Right renal pelvis (tissue), 4 donors: ENCODE measurements at regions not wholly inside any gene's neighbourhood (a gene's known extent, or its start where the extent isn't known, plus 50 kb on each side); places are given as distances from the start of the nearest gene placed in this dataset.

Experiments used
- DNase-seq, 4 donors: peaks; one replicate each; pipeline ENCODE4 v3.0.0-alpha.2; 2013; ENCODE audit warnings: low read depth in 4 of 4, low spot score in 3 of 4, missing footprints in 1 of 4

- DNase-seq: no peak
Observed at GRCh38 chr2:23069923-23070322, 315.1 kb upstream of the KLHL29 start.

- DNase-seq: no peak
Observed at GRCh38 chr2:23073056-23073455, 311.9 kb upstream of the KLHL29 start.

GRCh38 chr2:23073671-23074070 lies 311.3 kb upstream of the KLHL29 start:
- no peak for DNase-seq

GRCh38 chr2:23077596-23077995 lies 307.4 kb upstream of the KLHL29 start:
- DNase-seq: no peak

- no peak for DNase-seq
Observed at GRCh38 chr2:23078784-23079434, 306.1 kb upstream of the KLHL29 start.

GRCh38 chr2:23083966-23084365 lies 301.0 kb upstream of the KLHL29 start:
- no peak for DNase-seq

GRCh38 chr2:23091019-23091418 lies 294.0 kb upstream of the KLHL29 start:
- no peak for DNase-seq

- DNase-seq: no peak
Observed at GRCh38 chr2:23091900-23092299, 293.1 kb upstream of the KLHL29 start.

- peak; percentile 32 to 43 (median 32) for DNase-seq
Observed at GRCh38 chr2:23092831-23093230, 292.1 kb upstream of the KLHL29 start.

GRCh38 chr2:23093513-23093912 lies 291.5 kb upstream of the KLHL29 start:
- no peak for DNase-seq

GRCh38 chr2:23096906-23097602 lies 287.9 kb upstream of the KLHL29 start:
- DNase-seq: no peak

GRCh38 chr2:23100406-23100805 lies 284.6 kb upstream of the KLHL29 start:
- DNase-seq: no peak

- DNase-seq: no peak
Observed at GRCh38 chr2:23106242-23106785, 278.7 kb upstream of the KLHL29 start.

- no peak for DNase-seq
Observed at GRCh38 chr2:23107327-23107941, 277.5 kb upstream of the KLHL29 start.

- DNase-seq: no peak
Observed at GRCh38 chr2:23111263-23111662, 273.7 kb upstream of the KLHL29 start.

GRCh38 chr2:23112517-23112916 lies 272.5 kb upstream of the KLHL29 start:
- DNase-seq: no peak

- no peak for DNase-seq
Observed at GRCh38 chr2:23114299-23114698, 270.7 kb upstream of the KLHL29 start.

- no peak for DNase-seq
Observed at GRCh38 chr2:23118313-23118712, 266.7 kb upstream of the KLHL29 start.

- no peak for DNase-seq
Observed at GRCh38 chr2:23118894-23119293, 266.1 kb upstream of the KLHL29 start.

GRCh38 chr2:23120161-23120560 lies 264.8 kb upstream of the KLHL29 start:
- no peak for DNase-seq

- no peak for DNase-seq
Observed at GRCh38 chr2:23121968-23122648, 262.9 kb upstream of the KLHL29 start.
